WTC11 (cell line): ENCODE measurements at regions not wholly inside any gene's neighbourhood (a gene's known extent, or its start where the extent isn't known, plus 50 kb on each side); places are given as distances from the start of the nearest gene placed in this dataset.

Experiments used
- ATAC-seq: fragments of 200-7000 bp; cut with Tn5 transposase; 2 replicates; pipeline ENCODE4 v1.10.0; 2021; ENCODE audit warnings: mild to moderate bottlenecking, moderate library complexity
- CTCF ChIA-PET: fragments of 300-600 bp; sonication (Branson Sonifier 250); formaldehyde crosslinking; loops from one replicate; lab custom pipeline; 2021; ENCODE audit warnings: antibody characterized with exemption; lab: Charles Lee
- POLR2A ChIA-PET: fragments of 350-600 bp; sonication (Branson Sonifier 250); formaldehyde crosslinking; loops from one replicate; lab custom pipeline; 2021; ENCODE audit warnings: antibody characterized with exemption; lab: Charles Lee
- DNase-seq: peaks from one replicate; pipeline ENCODE4 v3.0.0; 2021; ENCODE audit warnings: low spot score
- H3K27ac Mint-ChIP-seq: 2 replicates; pipeline ENCODE4 v1.8.0; 2021; ENCODE audit warnings: mixed read lengths
- H3K27me3 Mint-ChIP-seq: 2 replicates; pipeline ENCODE4 v1.8.0; 2021; ENCODE audit warnings: low read depth, mild to moderate bottlenecking, moderate library complexity, mixed read lengths
- H3K36me3 Mint-ChIP-seq: 2 replicates; pipeline ENCODE4 v1.8.0; 2021; ENCODE audit warnings: mixed read lengths
- H3K4me1 Mint-ChIP-seq: 2 replicates; pipeline ENCODE4 v1.8.0; 2022; ENCODE audit warnings: mixed read lengths
- H3K4me3 Mint-ChIP-seq: 2 replicates; pipeline ENCODE4 v1.8.0; 2021; ENCODE audit warnings: mild to moderate bottlenecking, moderate library complexity, mixed read lengths
- H3K9me3 Mint-ChIP-seq: 2 replicates; pipeline ENCODE4 v1.8.0; 2021; ENCODE audit warnings: mixed read lengths
- ELF4 ChIP-seq: sonication (generic); formaldehyde crosslinking; IDR thresholded peaks from 2 replicates; pipeline ENCODE4 v1.8.1; 2022; ENCODE audit warnings: low read depth, mild to moderate bottlenecking, moderate library complexity, missing genetic modification reagents
- ETV6 ChIP-seq: sonication (generic); formaldehyde crosslinking; IDR thresholded peaks from 2 replicates; pipeline ENCODE4 v1.8.1; 2022; ENCODE audit warnings: mild to moderate bottlenecking, missing genetic modification reagents
- GABPB1 ChIP-seq: sonication (generic); formaldehyde crosslinking; IDR thresholded peaks from 2 replicates; pipeline ENCODE4 v1.8.1; 2023; ENCODE audit warnings: mild to moderate bottlenecking, missing genetic modification reagents
- GRHL2 ChIP-seq: fragments of 250-450 bp; sonication (Bioruptor Pico); IDR thresholded peaks from 2 replicates; pipeline ENCODE4 v1.8.0; 2022; ENCODE audit warnings: mild to moderate bottlenecking, moderate library complexity; ENCODE audit not compliant: insufficient replicate concordance, severe bottlenecking
- MYBL2 ChIP-seq: sonication (generic); formaldehyde crosslinking; IDR thresholded peaks from 2 replicates; pipeline ENCODE4 v1.8.1; 2023; ENCODE audit warnings: mild to moderate bottlenecking, moderate library complexity, missing genetic modification reagents
- NFYB ChIP-seq: sonication (generic); formaldehyde crosslinking; conservative IDR thresholded peaks from 2 replicates; pipeline ENCODE4 v1.8.0; 2022; ENCODE audit warnings: low read depth, missing genetic modification reagents
- NR1H2 ChIP-seq: sonication (generic); formaldehyde crosslinking; IDR thresholded peaks from 2 replicates; pipeline ENCODE4 v1.9.0; 2021; ENCODE audit warnings: mild to moderate bottlenecking, moderate library complexity, missing genetic modification reagents
- SMAD4 ChIP-seq: sonication (generic); formaldehyde crosslinking; IDR thresholded peaks from 2 replicates; pipeline ENCODE4 v1.8.0; 2022; ENCODE audit warnings: mild to moderate bottlenecking, missing genetic modification reagents
- SOX15 ChIP-seq: fragments of 250-450 bp; sonication (Bioruptor Pico); IDR thresholded peaks from 2 replicates; pipeline ENCODE4 v1.9.0; 2021; ENCODE audit warnings: mild to moderate bottlenecking
- TP53 ChIP-seq: sonication (generic); formaldehyde crosslinking; IDR thresholded peaks from 2 replicates; pipeline ENCODE4 v1.8.1; 2023; ENCODE audit warnings: mild to moderate bottlenecking, missing genetic modification reagents
- ZNF263 ChIP-seq: sonication (generic); formaldehyde crosslinking; IDR thresholded peaks from 2 replicates; pipeline ENCODE4 v1.8.1; 2022; ENCODE audit warnings: low read depth, mild to moderate bottlenecking, moderate library complexity, missing genetic modification reagents
- ZNF396 ChIP-seq: fragments of 250-450 bp; sonication (Bioruptor Pico); IDR thresholded peaks from 2 replicates; pipeline ENCODE4 v1.8.0; 2021; ENCODE audit warnings: mild to moderate bottlenecking, moderate library complexity, borderline replicate concordance
- TF ChIP-seq, protein P1 (sequence below): sonication (generic); formaldehyde crosslinking; conservative IDR thresholded peaks from 2 replicates; pipeline ENCODE4 v1.8.1; 2022; ENCODE audit warnings: mild to moderate bottlenecking, missing genetic modification reagents
- TF ChIP-seq, protein P2 (sequence below): sonication (generic); formaldehyde crosslinking; IDR thresholded peaks from 2 replicates; pipeline ENCODE4 v1.8.1; 2023; ENCODE audit warnings: mild to moderate bottlenecking, moderate library complexity, missing genetic modification reagents
- TF ChIP-seq, protein P3 (sequence below): fragments of 250-450 bp; sonication (Bioruptor Pico); IDR thresholded peaks from 2 replicates; pipeline ENCODE4 v1.8.0; 2021; ENCODE audit warnings: mild to moderate bottlenecking
- TF ChIP-seq, protein P4 (sequence below): sonication (generic); formaldehyde crosslinking; IDR thresholded peaks from 2 replicates; pipeline ENCODE4 v1.8.1; 2022; ENCODE audit warnings: low read depth, mild to moderate bottlenecking, moderate library complexity, missing genetic modification reagents, borderline replicate concordance
- TF ChIP-seq, protein P5 (sequence below): sonication (generic); formaldehyde crosslinking; IDR thresholded peaks from 2 replicates; pipeline ENCODE4 v1.8.0; 2023; ENCODE audit warnings: mild to moderate bottlenecking, missing genetic modification reagents
- TF ChIP-seq, protein P6 (sequence below): sonication (generic); formaldehyde crosslinking; IDR thresholded peaks from 2 replicates; pipeline ENCODE4 v1.8.1; 2023; ENCODE audit warnings: mild to moderate bottlenecking, missing genetic modification reagents, moderate library complexity
- TF ChIP-seq, protein P7 (sequence below): fragments of 250-450 bp; sonication (Bioruptor Pico); IDR thresholded peaks from 2 replicates; pipeline ENCODE4 v2.1.2; 2022; ENCODE audit warnings: mild to moderate bottlenecking, moderate library complexity
- TF ChIP-seq, protein P8 (sequence below): sonication (generic); formaldehyde crosslinking; IDR thresholded peaks from 2 replicates; pipeline ENCODE4 v1.8.1; 2022; ENCODE audit warnings: missing genetic modification reagents, borderline replicate concordance

DNA sequence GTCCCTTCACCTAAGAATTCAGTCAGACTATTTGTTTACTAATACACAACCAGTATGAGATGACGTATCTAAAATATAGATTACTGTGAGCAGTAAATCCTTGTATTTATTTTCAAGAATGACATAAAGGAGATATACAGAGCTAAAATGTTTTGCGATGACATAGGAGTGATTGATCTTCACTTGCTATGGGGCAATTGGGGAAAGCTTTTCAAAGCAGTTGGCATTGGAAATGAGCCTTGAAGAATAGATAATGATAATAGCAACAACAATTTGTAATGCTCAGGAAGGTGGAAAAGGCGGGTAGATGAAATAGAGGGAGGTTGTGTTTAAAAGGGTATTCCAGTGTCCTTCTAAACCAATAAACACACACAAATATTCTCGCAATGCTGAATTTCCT lies 623.7 kb downstream of the CDH8 start (continued):
- TF ChIP-seq, protein P1, sequence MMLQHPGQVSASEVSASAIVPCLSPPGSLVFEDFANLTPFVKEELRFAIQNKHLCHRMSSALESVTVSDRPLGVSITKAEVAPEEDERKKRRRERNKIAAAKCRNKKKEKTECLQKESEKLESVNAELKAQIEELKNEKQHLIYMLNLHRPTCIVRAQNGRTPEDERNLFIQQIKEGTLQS: no peak
- no peak for TF ChIP-seq ELF4 (CRISPR knock-in tag)
- TF ChIP-seq GABPB1 (CRISPR knock-in tag): no peak
- TF ChIP-seq, protein P2, sequence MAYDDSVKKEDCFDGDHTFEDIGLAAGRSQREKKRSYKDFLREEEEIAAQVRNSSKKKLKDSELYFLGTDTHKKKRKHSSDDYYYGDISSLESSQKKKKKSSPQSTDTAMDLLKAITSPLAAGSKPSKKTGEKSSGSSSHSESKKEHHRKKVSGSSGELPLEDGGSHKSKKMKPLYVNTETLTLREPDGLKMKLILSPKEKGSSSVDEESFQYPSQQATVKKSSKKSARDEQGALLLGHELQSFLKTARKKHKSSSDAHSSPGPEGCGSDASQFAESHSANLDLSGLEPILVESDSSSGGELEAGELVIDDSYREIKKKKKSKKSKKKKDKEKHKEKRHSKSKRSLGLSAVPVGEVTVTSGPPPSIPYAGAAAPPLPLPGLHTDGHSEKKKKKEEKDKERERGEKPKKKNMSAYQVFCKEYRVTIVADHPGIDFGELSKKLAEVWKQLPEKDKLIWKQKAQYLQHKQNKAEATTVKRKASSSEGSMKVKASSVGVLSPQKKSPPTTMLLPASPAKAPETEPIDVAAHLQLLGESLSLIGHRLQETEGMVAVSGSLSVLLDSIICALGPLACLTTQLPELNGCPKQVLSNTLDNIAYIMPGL (CRISPR knock-in tag): no peak
- TF ChIP-seq GRHL2 (CRISPR knock-in tag): no peak
- TF ChIP-seq NR1H2 (CRISPR knock-in tag): no peak
- TF ChIP-seq, all 79 proteins: peak for 0

DNA sequence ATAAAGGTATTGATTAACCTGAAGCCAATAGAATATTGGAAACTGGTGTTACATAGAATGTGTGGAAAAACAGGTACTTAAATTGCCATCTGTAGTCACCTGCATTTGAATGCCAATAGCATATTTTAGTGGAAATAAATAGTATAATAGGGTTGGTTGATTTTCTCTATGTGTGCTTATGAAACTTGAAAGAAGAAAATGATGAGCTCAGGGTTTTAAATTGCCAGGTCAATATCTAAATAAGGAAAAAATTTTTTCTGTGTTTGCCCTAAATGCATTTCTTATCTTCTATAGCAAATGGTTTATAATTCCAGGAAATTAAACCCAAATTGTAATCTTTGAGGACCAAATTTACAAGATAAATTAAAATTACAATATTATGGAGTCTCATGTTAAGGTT lies 626.6 kb downstream of the CDH8 start:
- ChIA-PET POLR2A (interaction anchor here (0.6 kb wide), 1 partner anchor 326 kb away, joined by 3 read pairs; no protein-coding TSS in a partner anchor), CTCF (no interaction called here)
- no peak for ATAC-seq
- no peaks in the 10 kb centered on the region for H3K27me3 Mint-ChIP-seq
- no peaks in the 10 kb centered on the region for H3K4me1 Mint-ChIP-seq
- no peak overlapping the region for H3K4me3 Mint-ChIP-seq
- TF ChIP-seq, protein P3, sequence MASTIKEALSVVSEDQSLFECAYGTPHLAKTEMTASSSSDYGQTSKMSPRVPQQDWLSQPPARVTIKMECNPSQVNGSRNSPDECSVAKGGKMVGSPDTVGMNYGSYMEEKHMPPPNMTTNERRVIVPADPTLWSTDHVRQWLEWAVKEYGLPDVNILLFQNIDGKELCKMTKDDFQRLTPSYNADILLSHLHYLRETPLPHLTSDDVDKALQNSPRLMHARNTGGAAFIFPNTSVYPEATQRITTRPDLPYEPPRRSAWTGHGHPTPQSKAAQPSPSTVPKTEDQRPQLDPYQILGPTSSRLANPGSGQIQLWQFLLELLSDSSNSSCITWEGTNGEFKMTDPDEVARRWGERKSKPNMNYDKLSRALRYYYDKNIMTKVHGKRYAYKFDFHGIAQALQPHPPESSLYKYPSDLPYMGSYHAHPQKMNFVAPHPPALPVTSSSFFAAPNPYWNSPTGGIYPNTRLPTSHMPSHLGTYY (CRISPR knock-in tag): no peak
- TF ChIP-seq, protein P4, sequence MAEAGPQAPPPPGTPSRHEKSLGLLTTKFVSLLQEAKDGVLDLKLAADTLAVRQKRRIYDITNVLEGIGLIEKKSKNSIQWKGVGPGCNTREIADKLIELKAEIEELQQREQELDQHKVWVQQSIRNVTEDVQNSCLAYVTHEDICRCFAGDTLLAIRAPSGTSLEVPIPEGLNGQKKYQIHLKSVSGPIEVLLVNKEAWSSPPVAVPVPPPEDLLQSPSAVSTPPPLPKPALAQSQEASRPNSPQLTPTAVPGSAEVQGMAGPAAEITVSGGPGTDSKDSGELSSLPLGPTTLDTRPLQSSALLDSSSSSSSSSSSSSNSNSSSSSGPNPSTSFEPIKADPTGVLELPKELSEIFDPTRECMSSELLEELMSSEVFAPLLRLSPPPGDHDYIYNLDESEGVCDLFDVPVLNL (CRISPR knock-in tag): no peak
- TF ChIP-seq SMAD4 (no peak), NFYB (CRISPR knock-in tag) (no peak), ZNF396 (CRISPR knock-in tag) (no peak), ZNF263 (CRISPR knock-in tag) (no peak), ETV6 (no peak), SOX15 (no peak)
- TF ChIP-seq, protein P5, sequence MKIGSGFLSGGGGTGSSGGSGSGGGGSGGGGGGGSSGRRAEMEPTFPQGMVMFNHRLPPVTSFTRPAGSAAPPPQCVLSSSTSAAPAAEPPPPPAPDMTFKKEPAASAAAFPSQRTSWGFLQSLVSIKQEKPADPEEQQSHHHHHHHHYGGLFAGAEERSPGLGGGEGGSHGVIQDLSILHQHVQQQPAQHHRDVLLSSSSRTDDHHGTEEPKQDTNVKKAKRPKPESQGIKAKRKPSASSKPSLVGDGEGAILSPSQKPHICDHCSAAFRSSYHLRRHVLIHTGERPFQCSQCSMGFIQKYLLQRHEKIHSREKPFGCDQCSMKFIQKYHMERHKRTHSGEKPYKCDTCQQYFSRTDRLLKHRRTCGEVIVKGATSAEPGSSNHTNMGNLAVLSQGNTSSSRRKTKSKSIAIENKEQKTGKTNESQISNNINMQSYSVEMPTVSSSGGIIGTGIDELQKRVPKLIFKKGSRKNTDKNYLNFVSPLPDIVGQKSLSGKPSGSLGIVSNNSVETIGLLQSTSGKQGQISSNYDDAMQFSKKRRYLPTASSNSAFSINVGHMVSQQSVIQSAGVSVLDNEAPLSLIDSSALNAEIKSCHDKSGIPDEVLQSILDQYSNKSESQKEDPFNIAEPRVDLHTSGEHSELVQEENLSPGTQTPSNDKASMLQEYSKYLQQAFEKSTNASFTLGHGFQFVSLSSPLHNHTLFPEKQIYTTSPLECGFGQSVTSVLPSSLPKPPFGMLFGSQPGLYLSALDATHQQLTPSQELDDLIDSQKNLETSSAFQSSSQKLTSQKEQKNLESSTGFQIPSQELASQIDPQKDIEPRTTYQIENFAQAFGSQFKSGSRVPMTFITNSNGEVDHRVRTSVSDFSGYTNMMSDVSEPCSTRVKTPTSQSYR (CRISPR knock-in tag): no peak
- TF ChIP-seq, protein P6, sequence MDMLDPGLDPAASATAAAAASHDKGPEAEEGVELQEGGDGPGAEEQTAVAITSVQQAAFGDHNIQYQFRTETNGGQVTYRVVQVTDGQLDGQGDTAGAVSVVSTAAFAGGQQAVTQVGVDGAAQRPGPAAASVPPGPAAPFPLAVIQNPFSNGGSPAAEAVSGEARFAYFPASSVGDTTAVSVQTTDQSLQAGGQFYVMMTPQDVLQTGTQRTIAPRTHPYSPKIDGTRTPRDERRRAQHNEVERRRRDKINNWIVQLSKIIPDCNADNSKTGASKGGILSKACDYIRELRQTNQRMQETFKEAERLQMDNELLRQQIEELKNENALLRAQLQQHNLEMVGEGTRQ (CRISPR knock-in tag): no peak
- no peak overlapping the region for H3K27ac Mint-ChIP-seq
- DNase-seq: no peak
- H3K36me3 Mint-ChIP-seq: no peaks in the 10 kb centered on the region
- H3K9me3 Mint-ChIP-seq: no peaks in the 10 kb centered on the region

DNA sequence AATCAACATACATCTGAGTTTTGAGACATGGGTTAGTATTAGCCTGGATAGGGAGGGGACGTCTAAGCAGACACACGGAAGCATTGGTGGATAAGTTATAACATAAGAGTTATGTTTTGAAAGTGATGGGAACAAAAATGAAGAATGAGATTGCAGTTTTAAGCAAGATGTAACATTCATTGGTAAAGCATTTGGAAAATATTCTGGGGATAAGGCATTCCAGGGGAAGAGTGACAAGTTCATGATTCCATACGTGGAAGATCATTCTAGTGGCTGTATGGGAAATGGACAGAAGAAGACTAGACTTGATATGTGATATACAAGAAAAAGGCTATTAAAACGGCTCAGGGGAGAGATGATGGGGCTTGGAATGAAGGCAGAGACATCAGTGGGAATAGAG lies 632.9 kb downstream of the CDH8 start:
- CTCF ChIA-PET: no interaction called here
- ATAC-seq: no peak
- no peaks in the 10 kb centered on the region for H3K27me3 Mint-ChIP-seq
- H3K4me1 Mint-ChIP-seq: no peaks in the 10 kb centered on the region
- no peak overlapping the region for H3K27ac Mint-ChIP-seq
- H3K36me3 Mint-ChIP-seq: no peaks in the 10 kb centered on the region
- H3K4me3 Mint-ChIP-seq: no peak overlapping the region
- no peaks in the 10 kb centered on the region for H3K9me3 Mint-ChIP-seq
- DNase-seq: no peak
- POLR2A ChIA-PET: no interaction called here
- TF ChIP-seq TP53 (no peak), MYBL2 (CRISPR knock-in tag) (no peak)
- TF ChIP-seq, protein P5 (CRISPR knock-in tag): no peak
- TF ChIP-seq, protein P7, sequence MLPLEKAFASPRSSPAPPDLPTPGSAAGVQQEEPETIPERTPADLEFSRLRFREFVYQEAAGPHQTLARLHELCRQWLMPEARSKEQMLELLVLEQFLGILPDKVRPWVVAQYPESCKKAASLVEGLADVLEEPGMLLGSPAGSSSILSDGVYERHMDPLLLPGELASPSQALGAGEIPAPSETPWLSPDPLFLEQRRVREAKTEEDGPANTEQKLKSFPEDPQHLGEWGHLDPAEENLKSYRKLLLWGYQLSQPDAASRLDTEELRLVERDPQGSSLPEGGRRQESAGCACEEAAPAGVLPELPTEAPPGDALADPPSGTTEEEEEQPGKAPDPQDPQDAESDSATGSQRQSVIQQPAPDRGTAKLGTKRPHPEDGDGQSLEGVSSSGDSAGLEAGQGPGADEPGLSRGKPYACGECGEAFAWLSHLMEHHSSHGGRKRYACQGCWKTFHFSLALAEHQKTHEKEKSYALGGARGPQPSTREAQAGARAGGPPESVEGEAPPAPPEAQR (CRISPR knock-in tag): no peak
- TF ChIP-seq, protein P8, sequence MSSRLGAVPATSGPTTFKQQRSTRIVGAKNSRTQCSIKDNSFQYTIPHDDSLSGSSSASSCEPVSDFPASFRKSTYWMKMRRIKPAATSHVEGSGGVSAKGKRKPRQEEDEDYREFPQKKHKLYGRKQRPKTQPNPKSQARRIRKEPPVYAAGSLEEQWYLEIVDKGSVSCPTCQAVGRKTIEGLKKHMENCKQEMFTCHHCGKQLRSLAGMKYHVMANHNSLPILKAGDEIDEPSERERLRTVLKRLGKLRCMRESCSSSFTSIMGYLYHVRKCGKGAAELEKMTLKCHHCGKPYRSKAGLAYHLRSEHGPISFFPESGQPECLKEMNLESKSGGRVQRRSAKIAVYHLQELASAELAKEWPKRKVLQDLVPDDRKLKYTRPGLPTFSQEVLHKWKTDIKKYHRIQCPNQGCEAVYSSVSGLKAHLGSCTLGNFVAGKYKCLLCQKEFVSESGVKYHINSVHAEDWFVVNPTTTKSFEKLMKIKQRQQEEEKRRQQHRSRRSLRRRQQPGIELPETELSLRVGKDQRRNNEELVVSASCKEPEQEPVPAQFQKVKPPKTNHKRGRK (CRISPR knock-in tag): no peak
